ENCODE measurements at regions not wholly inside any gene's neighbourhood (a gene's known extent, or its start where the extent isn't known, plus 50 kb on each side); places are given as distances from the start of the nearest gene placed in this dataset.
"Not testable (repeated sequence)": the region's sequence is repeated elsewhere in the genome, so short reads cannot be mapped to it uniquely, and the experiment has no call there.

- Histone ChIP-seq H3K4me2 (ENCODE audit: low read length) (no peak overlapping the region), H3K9ac (ENCODE audit: low read length) (no peak overlapping the region), H3K9me3 (ENCODE audit: low read length) (no peaks in the 10 kb centered on the region), H3K9me2 (replicated peaks; ENCODE audit: low read length) (no peaks in the 10 kb centered on the region), H2AFZ (ENCODE audit: low read length) (no peak overlapping the region), H4K20me1 (ENCODE audit: low read length) (no peaks in the 10 kb centered on the region), H3K27me3 (ENCODE audit: low read length) (no peaks in the 10 kb centered on the region), H3K4me3 (ENCODE audit: low read length) (no peak overlapping the region), H3F3A (ENCODE audit: low read length, unreplicated experiment) (no peaks in the 10 kb centered on the region), H3K27ac (ENCODE audit: low read length) (no peak overlapping the region), H3K4me1 (ENCODE audit: insufficient read depth, low read length) (0 out of 2 replicates have a peak, but pooled peaks cover 9% of the 10 kb centered on the region), H3K36me3 (ENCODE audit: low read depth, low read length) (no peaks in the 10 kb centered on the region), H3K79me2 (ENCODE audit: low read length) (no peaks in the 10 kb centered on the region)
- TF ChIP-seq EZH2 (IDR thresholded peaks at IDR 0.05; ENCODE audit: low read length, unreplicated experiment) (no peak), EZH2phosphoT487 (IDR thresholded peaks at IDR 0.05; ENCODE audit: borderline replicate concordance, low read length) (no peak)
- ATAC-seq (no peak), DNase-seq (peak; percentile 24)
- BruUV-seq (replicated peaks), result no TSS peak
- ChIA-PET CTCF (no interaction called here), POLR2A (ENCODE audit: unreplicated experiment) (no interaction called here)
- intact Hi-C loops (cut with micrococcal nuclease), result no loop called here
Observed at GRCh38 chr9:82490019-82490499, 501.5 kb downstream of the SPATA31D1 start.

- H3K79me2 ChIP-seq (ENCODE audit: low read length); H3K36me3 ChIP-seq (ENCODE audit: low read depth, low read length); H3K9me2 ChIP-seq (replicated peaks; ENCODE audit: low read length); H3K4me3 ChIP-seq (ENCODE audit: low read length); H3F3A ChIP-seq (ENCODE audit: low read length, unreplicated experiment); H3K27ac ChIP-seq (ENCODE audit: low read length); BruUV-seq (replicated peaks); CTCF ChIA-PET; intact Hi-C loops (cut with micrococcal nuclease); H4K20me1 ChIP-seq (ENCODE audit: low read length); H3K9me3 ChIP-seq (ENCODE audit: low read length); H3K27me3 ChIP-seq (ENCODE audit: low read length); H3K9ac ChIP-seq (ENCODE audit: low read length); POLR2A ChIA-PET (ENCODE audit: unreplicated experiment); DNase-seq; ATAC-seq; H3K4me2 ChIP-seq (ENCODE audit: low read length); H2AFZ ChIP-seq (ENCODE audit: low read length); H3K4me1 ChIP-seq (ENCODE audit: insufficient read depth, low read length): not testable (repeated sequence)
Observed at GRCh38 chr9:82490821-82491220, 502.2 kb downstream of the SPATA31D1 start.

GRCh38 chr9:82491604-82492003, 503.0 kb downstream of the SPATA31D1 start:
- 0 out of 2 replicates have a peak, but pooled peaks cover 9% of the 10 kb centered on the region for H3K4me1 ChIP-seq (ENCODE audit: insufficient read depth, low read length)
- H4K20me1 ChIP-seq (ENCODE audit: low read length), result no peaks in the 10 kb centered on the region
- no peaks in the 10 kb centered on the region for H3K9me3 ChIP-seq (ENCODE audit: low read length)
- DNase-seq (no peak), ATAC-seq (no peak)
- no peak overlapping the region for H2AFZ ChIP-seq (ENCODE audit: low read length)
- H3K27me3 ChIP-seq (ENCODE audit: low read length), result no peaks in the 10 kb centered on the region
- TF ChIP-seq EZH2 (IDR thresholded peaks at IDR 0.05; ENCODE audit: low read length, unreplicated experiment) (no peak), EZH2phosphoT487 (IDR thresholded peaks at IDR 0.05; ENCODE audit: borderline replicate concordance, low read length) (no peak), CTCF (conservative IDR thresholded peaks at IDR 0.05; ENCODE audit: low read depth, low read length) (no peak)
- H3K79me2 ChIP-seq (ENCODE audit: low read length), result no peaks in the 10 kb centered on the region
- no peak overlapping the region for H3K27ac ChIP-seq (ENCODE audit: low read length)
- H3K4me2 ChIP-seq (ENCODE audit: low read length), result no peak overlapping the region
- H3K9ac ChIP-seq (ENCODE audit: low read length), result no peak overlapping the region
- no peaks in the 10 kb centered on the region for H3K9me2 ChIP-seq (replicated peaks; ENCODE audit: low read length)
- ChIA-PET POLR2A (ENCODE audit: unreplicated experiment) (no interaction called here), CTCF (no interaction called here)
- intact Hi-C loops (cut with micrococcal nuclease), result no loop called here
- no peaks in the 10 kb centered on the region for H3F3A ChIP-seq (ENCODE audit: low read length, unreplicated experiment)
- no peaks in the 10 kb centered on the region for H3K36me3 ChIP-seq (ENCODE audit: low read depth, low read length)
- H3K4me3 ChIP-seq (ENCODE audit: low read length), result no peak overlapping the region
- no TSS peak for BruUV-seq (replicated peaks)

GRCh38 chr9:82492274-82492673, 503.7 kb downstream of the SPATA31D1 start:
- DNase-seq (no peak), ATAC-seq (no peak)
- POLR2A ChIA-PET (ENCODE audit: unreplicated experiment), result no interaction called here
- Histone ChIP-seq H3K27me3 (ENCODE audit: low read length) (no peaks in the 10 kb centered on the region), H3K9me3 (ENCODE audit: low read length) (no peaks in the 10 kb centered on the region), H3K4me2 (ENCODE audit: low read length) (no peak overlapping the region), H2AFZ (ENCODE audit: low read length) (no peak overlapping the region; the same call in 1 of the 2 replicates), H3K9me2 (replicated peaks; ENCODE audit: low read length) (no peaks in the 10 kb centered on the region), H3K4me3 (ENCODE audit: low read length) (no peak overlapping the region), H4K20me1 (ENCODE audit: low read length) (no peaks in the 10 kb centered on the region), H3K36me3 (ENCODE audit: low read depth, low read length) (no peaks in the 10 kb centered on the region), H3K79me2 (ENCODE audit: low read length) (no peaks in the 10 kb centered on the region), H3K4me1 (ENCODE audit: insufficient read depth, low read length) (0 out of 2 replicates have a peak, but pooled peaks cover 9% of the 10 kb centered on the region), H3K9ac (ENCODE audit: low read length) (no peak overlapping the region), H3K27ac (ENCODE audit: low read length) (no peak overlapping the region), H3F3A (ENCODE audit: low read length, unreplicated experiment) (no peaks in the 10 kb centered on the region)
- TF ChIP-seq CTCF (conservative IDR thresholded peaks at IDR 0.05; ENCODE audit: low read depth, low read length), result 0 out of 2 replicates have a peak, but pooled peaks have one; percentile 27
- TF ChIP-seq EZH2phosphoT487 (IDR thresholded peaks at IDR 0.05; ENCODE audit: borderline replicate concordance, low read length), result no peak
- intact Hi-C loops (cut with micrococcal nuclease), result no loop called here
- CTCF ChIA-PET, result no interaction called here
- BruUV-seq (replicated peaks), result no TSS peak

All from PC-3 (cell line).